ENCODE measurements at regions not wholly inside any gene's neighbourhood (a gene's known extent, or its start where the extent isn't known, plus 50 kb on each side); places are given as distances from the start of the nearest gene placed in this dataset.

GRCh38 chr18:51651761-51652160 lies 454.3 kb upstream of the MEX3C start:
- no peak overlapping the region for H3K27ac Mint-ChIP-seq (ENCODE audit: unreplicated experiment)
- CTCF ChIA-PET, result interaction anchor here (0.7 kb wide), 1 partner anchor 424 kb away, joined by 3 read pairs; no protein-coding TSS in a partner anchor
- intact Hi-C loops (cut with micrococcal nuclease; ENCODE audit: unreplicated experiment), result no loop called here
- no peak for TF ChIP-seq CTCF (IDR thresholded peaks at IDR 0.05; ENCODE audit: unreplicated experiment)
- no peaks in the 10 kb centered on the region for H3K36me3 Mint-ChIP-seq (ENCODE audit: insufficient read depth, unreplicated experiment)
- H3K9me3 Mint-ChIP-seq (ENCODE audit: low read depth, unreplicated experiment), result no peaks in the 10 kb centered on the region
- no peak for DNase-seq
- H3K4me3 Mint-ChIP-seq (ENCODE audit: low read depth, unreplicated experiment), result no peak overlapping the region
- peaks cover 58% of the 10 kb centered on the region for H3K27me3 Mint-ChIP-seq (ENCODE audit: unreplicated experiment)
- no peaks in the 10 kb centered on the region for H3K4me1 Mint-ChIP-seq (ENCODE audit: low read depth, unreplicated experiment)
- BruUV-seq (replicated peaks), result no TSS peak

DNA sequence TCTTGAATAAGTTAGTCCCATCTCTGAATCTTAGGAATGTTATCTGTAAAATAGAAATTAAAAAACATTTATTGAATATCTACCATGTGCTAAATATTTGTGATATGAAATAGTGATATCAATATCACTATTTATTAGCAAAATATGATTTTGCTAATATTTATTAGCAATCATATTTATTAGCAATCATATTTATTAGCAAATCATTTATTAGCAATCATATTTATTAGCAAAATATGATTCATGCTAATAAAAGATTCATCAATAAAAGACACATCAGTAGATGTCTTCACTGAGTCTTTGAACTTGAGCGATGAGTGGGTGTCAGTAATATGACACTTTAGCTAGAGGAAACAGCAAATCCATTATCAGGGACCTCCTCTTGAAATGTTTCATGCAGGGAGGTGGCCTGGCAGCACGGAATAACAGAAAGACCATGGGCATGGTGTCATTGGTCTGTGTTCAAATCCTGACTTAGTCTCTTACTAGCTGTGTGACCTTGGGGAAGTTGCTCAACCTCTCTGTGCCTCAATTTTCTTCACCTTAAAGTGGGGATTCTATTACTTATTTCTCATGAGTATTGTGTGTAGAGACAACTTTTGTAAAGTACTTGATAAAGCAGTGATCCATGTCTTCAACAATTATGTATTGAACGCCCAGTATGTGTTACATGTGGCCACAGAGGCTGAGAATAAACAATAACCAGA lies 456.2 kb upstream of the MEX3C start:
- Mint-ChIP-seq H3K9me3 (ENCODE audit: low read depth, unreplicated experiment) (no peaks in the 10 kb centered on the region), H3K4me1 (ENCODE audit: low read depth, unreplicated experiment) (no peaks in the 10 kb centered on the region), H3K27me3 (ENCODE audit: unreplicated experiment) (peaks cover 62% of the 10 kb centered on the region), H3K4me3 (ENCODE audit: low read depth, unreplicated experiment) (no peak overlapping the region), H3K36me3 (ENCODE audit: insufficient read depth, unreplicated experiment) (no peaks in the 10 kb centered on the region), H3K27ac (ENCODE audit: unreplicated experiment) (no peak overlapping the region)
- CTCF ChIA-PET, result no interaction called here
- DNase-seq, result no peak
- no peak for TF ChIP-seq CTCF (IDR thresholded peaks at IDR 0.05; ENCODE audit: unreplicated experiment)
- no TSS peak for BruUV-seq (replicated peaks)
- intact Hi-C loops (cut with micrococcal nuclease; ENCODE audit: unreplicated experiment), result no loop called here

GRCh38 chr18:51654488-51655326 lies 457.2 kb upstream of the MEX3C start:
- Mint-ChIP-seq H3K9me3 (ENCODE audit: low read depth, unreplicated experiment) (no peaks in the 10 kb centered on the region), H3K4me3 (ENCODE audit: low read depth, unreplicated experiment) (no peak overlapping the region), H3K4me1 (ENCODE audit: low read depth, unreplicated experiment) (no peaks in the 10 kb centered on the region), H3K36me3 (ENCODE audit: insufficient read depth, unreplicated experiment) (no peaks in the 10 kb centered on the region), H3K27ac (ENCODE audit: unreplicated experiment) (no peak overlapping the region), H3K27me3 (ENCODE audit: unreplicated experiment) (peaks cover 71% of the 10 kb centered on the region)
- CTCF ChIA-PET, result no interaction called here
- BruUV-seq (replicated peaks), result no TSS peak
- intact Hi-C loops (cut with micrococcal nuclease; ENCODE audit: unreplicated experiment), result no loop called here
- no peak for DNase-seq
- TF ChIP-seq CTCF (IDR thresholded peaks at IDR 0.05; ENCODE audit: unreplicated experiment), result no peak

DNA sequence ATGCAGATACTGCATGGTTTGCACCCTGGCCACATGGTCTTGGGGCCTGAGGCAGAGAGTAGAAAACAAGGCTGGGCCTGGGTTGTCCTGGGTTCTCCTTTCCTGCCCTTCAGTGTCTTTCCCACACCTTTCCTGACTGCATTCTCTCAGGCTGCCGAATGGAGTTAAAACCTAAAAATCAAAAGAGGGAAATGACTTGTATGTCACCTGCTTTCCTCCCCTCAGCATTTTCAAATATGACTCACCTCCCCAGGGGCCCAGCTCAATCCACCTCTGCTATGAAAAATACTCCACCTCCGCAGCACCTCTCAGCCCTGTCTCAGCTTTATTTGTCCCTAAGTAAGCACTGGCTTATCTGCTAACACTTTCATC lies 457.8 kb upstream of the MEX3C start:
- intact Hi-C loops (cut with micrococcal nuclease; ENCODE audit: unreplicated experiment), result no loop called here
- Mint-ChIP-seq H3K36me3 (ENCODE audit: insufficient read depth, unreplicated experiment) (no peaks in the 10 kb centered on the region), H3K9me3 (ENCODE audit: low read depth, unreplicated experiment) (no peaks in the 10 kb centered on the region), H3K4me3 (ENCODE audit: low read depth, unreplicated experiment) (no peak overlapping the region), H3K27ac (ENCODE audit: unreplicated experiment) (no peak overlapping the region), H3K4me1 (ENCODE audit: low read depth, unreplicated experiment) (no peaks in the 10 kb centered on the region), H3K27me3 (ENCODE audit: unreplicated experiment) (peaks cover 71% of the 10 kb centered on the region)
- BruUV-seq (replicated peaks), result no TSS peak
- CTCF ChIA-PET, result no interaction called here
- no peak for TF ChIP-seq CTCF (IDR thresholded peaks at IDR 0.05; ENCODE audit: unreplicated experiment)
- DNase-seq, result no peak

Data from Calu3 (cell line).